T-helper 2 cell treated with Interferon-gamma antibody and Interleukin-4, amounts not matched to agents 5 μg/mL and 100 μg/mL, for 36 hours (primary cell): ENCODE measurements at regions not wholly inside any gene's neighbourhood (a gene's known extent, or its start where the extent isn't known, plus 50 kb on each side); places are given as distances from the start of the nearest gene placed in this dataset.
"Not testable (repeated sequence)": the region's sequence is repeated elsewhere in the genome, so short reads cannot be mapped to it uniquely, and the experiment has no call there.

ENCODE experiments used
- DNase-seq: peaks from one replicate; pipeline ENCODE4 v3.0.0; 2021; ENCODE audit warnings: low spot score
- H3K27ac Mint-ChIP-seq: one replicate; pipeline ENCODE4 v1.8.0; 2021; ENCODE audit warnings: mild to moderate bottlenecking, mixed read lengths
- H3K27me3 Mint-ChIP-seq: one replicate; pipeline ENCODE4 v1.8.0; 2021; ENCODE audit warnings: low read depth, mixed read lengths
- H3K36me3 Mint-ChIP-seq: one replicate; pipeline ENCODE4 v1.8.0; 2021; ENCODE audit warnings: low read depth, mixed read lengths
- H3K4me1 Mint-ChIP-seq: one replicate; pipeline ENCODE4 v1.8.0; 2021; ENCODE audit warnings: low read depth, mixed read lengths
- H3K4me3 Mint-ChIP-seq: one replicate; pipeline ENCODE4 v1.8.0; 2022; ENCODE audit warnings: mild to moderate bottlenecking, moderate library complexity, mixed read lengths
- H3K9me3 Mint-ChIP-seq: one replicate; pipeline ENCODE4 v1.8.0; 2021; ENCODE audit warnings: mixed read lengths

GRCh38 chr2:126952216-126952615 is 53.5 kb downstream of the TEX51 start:
- H3K9me3 Mint-ChIP-seq, result no peaks in the 10 kb centered on the region
- no peaks in the 10 kb centered on the region for H3K36me3 Mint-ChIP-seq
- no peaks in the 10 kb centered on the region for H3K4me1 Mint-ChIP-seq
- no peak overlapping the region for H3K27ac Mint-ChIP-seq
- DNase-seq, result no peak
- H3K4me3 Mint-ChIP-seq, result no peak overlapping the region
- H3K27me3 Mint-ChIP-seq, result peaks cover 2% of the 10 kb centered on the region

DNA sequence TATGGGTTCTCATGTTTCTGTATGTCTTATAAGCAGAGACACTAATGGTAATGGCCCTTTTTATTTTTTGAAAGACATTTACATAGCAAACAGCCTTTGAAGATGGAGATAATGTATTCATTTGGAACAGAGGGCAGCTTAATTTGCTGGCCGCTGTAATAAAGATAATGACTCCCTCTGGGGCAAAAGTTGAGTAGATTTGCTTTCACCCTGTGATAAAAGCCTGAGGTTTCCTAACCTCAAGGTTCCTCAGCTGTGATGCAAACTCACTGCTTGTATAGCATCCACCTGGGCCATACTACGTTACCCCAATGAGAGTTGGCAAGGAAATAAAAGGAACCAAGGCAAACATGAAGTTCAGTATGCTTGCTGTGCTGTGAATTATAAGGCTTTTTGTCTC is 54.8 kb downstream of the TEX51 start:
- H3K27me3 Mint-ChIP-seq, result peaks cover 2% of the 10 kb centered on the region
- no peak overlapping the region for H3K27ac Mint-ChIP-seq
- H3K4me1 Mint-ChIP-seq, result no peaks in the 10 kb centered on the region
- no peak overlapping the region for H3K4me3 Mint-ChIP-seq
- H3K36me3 Mint-ChIP-seq, result no peaks in the 10 kb centered on the region
- no peaks in the 10 kb centered on the region for H3K9me3 Mint-ChIP-seq
- DNase-seq, result no peak

DNA sequence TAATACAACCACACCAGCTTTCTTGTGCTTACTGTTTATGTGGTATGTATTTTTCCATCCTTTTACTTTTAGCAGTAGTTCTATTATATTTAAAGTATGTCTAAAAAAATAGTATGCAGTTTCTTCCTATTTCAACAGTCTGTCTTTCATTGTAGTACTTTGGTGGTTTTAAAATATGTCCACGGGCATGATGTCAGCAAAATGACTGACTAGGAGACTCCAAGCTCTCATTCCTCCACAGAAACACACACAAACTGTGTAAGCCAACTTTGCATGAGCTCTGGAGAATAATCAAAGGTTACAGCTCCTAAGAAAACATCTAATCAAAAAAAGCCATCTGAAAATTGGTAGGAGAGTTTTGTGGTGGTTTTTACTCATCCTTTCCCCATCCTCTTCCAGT is 56.1 kb downstream of the TEX51 start:
- H3K9me3 Mint-ChIP-seq, result no peaks in the 10 kb centered on the region
- no peaks in the 10 kb centered on the region for H3K36me3 Mint-ChIP-seq
- peaks cover 2% of the 10 kb centered on the region for H3K27me3 Mint-ChIP-seq
- H3K4me1 Mint-ChIP-seq, result no peaks in the 10 kb centered on the region
- no peak overlapping the region for H3K4me3 Mint-ChIP-seq
- H3K27ac Mint-ChIP-seq, result no peak overlapping the region
- DNase-seq, result no peak

DNA sequence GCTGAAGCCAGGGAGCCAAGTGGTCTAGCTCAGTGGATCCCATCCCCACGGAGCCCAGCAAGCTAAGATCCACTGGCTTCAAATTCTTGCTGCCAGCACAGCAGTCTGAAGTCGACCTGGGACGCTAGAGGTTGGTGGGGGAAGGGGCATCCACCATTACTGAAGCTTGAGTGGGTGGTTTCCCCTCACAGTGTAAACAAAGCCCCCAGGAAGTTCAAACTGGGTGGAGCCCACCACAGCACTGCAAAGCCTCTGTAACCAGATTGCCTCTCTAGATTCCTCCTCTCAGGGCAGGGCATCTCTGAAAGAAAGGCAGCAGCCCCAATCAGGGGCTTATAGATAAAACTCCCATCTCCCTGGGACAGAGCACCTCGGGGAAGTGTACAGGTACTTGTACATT is 58.1 kb downstream of the TEX51 start:
- not testable (repeated sequence) for H3K4me3 Mint-ChIP-seq, H3K27ac Mint-ChIP-seq, H3K9me3 Mint-ChIP-seq, H3K27me3 Mint-ChIP-seq, DNase-seq, H3K36me3 Mint-ChIP-seq, H3K4me1 Mint-ChIP-seq

DNA sequence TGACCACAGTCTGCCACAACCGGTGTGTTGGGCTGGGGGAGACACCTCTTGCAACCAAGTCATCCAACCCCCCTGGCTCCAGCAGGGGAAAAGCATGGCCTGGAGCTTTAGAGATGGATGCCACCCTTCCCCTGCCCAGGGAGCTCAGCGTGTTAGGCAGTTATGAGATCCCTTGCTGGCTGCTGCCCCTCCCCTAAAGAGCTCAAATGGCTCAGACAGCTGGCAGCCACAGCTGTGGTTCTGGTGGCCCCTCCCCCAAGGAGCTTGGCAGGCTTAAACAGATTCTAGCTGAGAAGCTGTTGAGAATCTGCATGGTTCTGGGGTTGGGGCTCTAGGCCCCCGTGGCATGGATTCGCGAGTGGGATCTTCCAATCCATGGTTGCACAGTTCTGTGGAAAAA is 64.7 kb downstream of the TEX51 start:
- Mint-ChIP-seq H3K9me3 (no peaks in the 10 kb centered on the region), H3K4me3 (no peak overlapping the region), H3K36me3 (no peaks in the 10 kb centered on the region), H3K4me1 (no peaks in the 10 kb centered on the region), H3K27me3 (peaks cover 23% of the 10 kb centered on the region), H3K27ac (no peak overlapping the region)
- no peak for DNase-seq

GRCh38 chr2:126966601-126967000 is 67.9 kb downstream of the TEX51 start:
- Mint-ChIP-seq H3K27ac (no peak overlapping the region), H3K9me3 (no peaks in the 10 kb centered on the region), H3K4me3 (no peak overlapping the region), H3K27me3 (peaks cover 40% of the 10 kb centered on the region), H3K4me1 (no peaks in the 10 kb centered on the region), H3K36me3 (no peaks in the 10 kb centered on the region)
- no peak for DNase-seq

DNA sequence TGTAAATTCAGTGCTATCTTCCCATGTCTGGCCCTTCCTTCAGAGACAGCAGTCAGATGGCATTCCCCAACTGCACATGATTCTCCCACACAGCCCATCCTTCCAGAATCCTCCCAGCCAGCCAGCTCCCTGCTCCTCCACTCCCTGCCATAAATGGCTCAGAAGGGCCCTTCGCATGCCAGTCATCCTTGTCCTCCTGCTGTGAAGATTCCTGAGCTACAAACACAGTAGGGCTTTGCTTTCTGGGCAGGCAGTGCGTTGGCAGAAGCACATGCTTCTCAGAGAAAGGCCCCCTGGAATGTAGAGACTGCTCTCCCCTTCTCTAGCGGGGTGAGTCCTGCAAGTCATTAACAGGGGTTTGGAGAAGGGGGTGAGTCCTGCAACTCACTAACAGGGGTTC is 71.9 kb downstream of the TEX51 start:
- no peaks in the 10 kb centered on the region for H3K9me3 Mint-ChIP-seq
- H3K4me1 Mint-ChIP-seq, result no peaks in the 10 kb centered on the region
- H3K4me3 Mint-ChIP-seq, result no peak overlapping the region
- no peak for DNase-seq
- H3K27me3 Mint-ChIP-seq, result peaks cover 46% of the 10 kb centered on the region
- H3K27ac Mint-ChIP-seq, result no peak overlapping the region
- no peaks in the 10 kb centered on the region for H3K36me3 Mint-ChIP-seq

GRCh38 chr2:126971162-126971480 is 72.4 kb downstream of the TEX51 start:
- H3K9me3 Mint-ChIP-seq, result no peaks in the 10 kb centered on the region
- H3K4me3 Mint-ChIP-seq, result no peak overlapping the region
- no peaks in the 10 kb centered on the region for H3K36me3 Mint-ChIP-seq
- no peaks in the 10 kb centered on the region for H3K4me1 Mint-ChIP-seq
- peaks cover 43% of the 10 kb centered on the region for H3K27me3 Mint-ChIP-seq
- H3K27ac Mint-ChIP-seq, result no peak overlapping the region
- no peak for DNase-seq

DNA sequence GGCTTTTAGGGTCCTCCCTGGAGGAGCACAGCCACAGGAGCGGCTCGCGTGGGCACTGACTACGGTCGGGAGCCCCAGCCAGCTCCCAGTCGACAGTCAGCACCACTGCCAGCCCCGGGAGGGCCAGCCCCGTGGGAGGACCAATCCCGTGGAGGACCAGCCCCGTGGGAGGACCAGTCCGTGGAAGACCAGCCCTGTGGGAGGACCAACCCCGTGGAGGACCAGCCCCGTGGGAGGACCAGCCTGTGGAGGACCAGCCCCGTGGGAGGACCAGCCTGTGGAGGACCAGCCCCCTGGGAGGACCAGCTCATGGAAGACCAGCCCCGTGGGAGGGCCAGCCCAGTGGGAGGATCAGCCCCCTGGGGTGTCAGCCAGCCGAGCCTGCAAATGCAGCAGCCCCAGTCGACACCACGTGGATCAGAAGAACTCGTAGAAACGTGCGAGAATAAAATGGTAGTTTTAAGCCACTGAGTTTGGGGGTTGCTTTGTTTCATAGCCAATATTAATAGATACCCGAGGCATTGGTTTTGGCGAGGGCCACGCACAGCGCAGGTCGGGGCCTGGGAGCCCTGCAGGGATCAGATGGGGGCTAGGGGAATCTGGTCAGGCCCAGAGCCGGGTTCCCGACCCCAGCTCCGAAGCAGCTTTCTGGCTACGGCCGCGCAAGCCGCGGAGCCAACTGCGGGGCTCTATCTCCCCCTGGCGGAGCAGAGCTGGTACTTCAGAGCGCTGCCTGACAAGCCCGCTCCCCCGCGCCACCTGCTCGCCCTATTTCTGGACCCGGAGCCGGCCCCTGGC is 73.0 kb downstream of the TEX51 start:
- DNase-seq, result peak; percentile 44
- H3K27ac Mint-ChIP-seq, result no peak overlapping the region
- H3K36me3 Mint-ChIP-seq, result no peaks in the 10 kb centered on the region
- no peaks in the 10 kb centered on the region for H3K4me1 Mint-ChIP-seq
- peaks cover 43% of the 10 kb centered on the region for H3K27me3 Mint-ChIP-seq
- peak overlapping the region; percentile 31 for H3K4me3 Mint-ChIP-seq
- no peaks in the 10 kb centered on the region for H3K9me3 Mint-ChIP-seq

DNA sequence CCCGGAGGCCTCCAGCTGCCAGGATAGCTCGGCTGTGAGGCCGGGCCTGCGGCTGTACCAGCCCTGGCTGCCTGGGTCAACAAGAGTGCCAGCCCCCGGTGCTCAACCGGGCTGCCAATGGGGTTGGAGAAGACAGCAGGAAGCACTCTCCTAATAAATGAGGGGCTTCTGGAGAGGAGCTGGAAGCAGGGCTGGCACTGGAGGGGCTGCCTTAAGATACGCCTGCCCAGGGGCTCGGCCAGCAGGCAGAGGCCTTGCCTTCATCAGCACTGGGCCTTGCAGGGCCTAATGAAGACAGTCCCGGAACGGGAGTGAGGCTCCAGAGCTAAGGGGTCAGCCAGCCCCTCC is 73.6 kb downstream of the TEX51 start:
- H3K27me3 Mint-ChIP-seq, result peaks cover 37% of the 10 kb centered on the region
- no peaks in the 10 kb centered on the region for H3K4me1 Mint-ChIP-seq
- H3K4me3 Mint-ChIP-seq, result no peak overlapping the region
- no peaks in the 10 kb centered on the region for H3K9me3 Mint-ChIP-seq
- no peak overlapping the region for H3K27ac Mint-ChIP-seq
- H3K36me3 Mint-ChIP-seq, result no peaks in the 10 kb centered on the region
- DNase-seq, result no peak

DNA sequence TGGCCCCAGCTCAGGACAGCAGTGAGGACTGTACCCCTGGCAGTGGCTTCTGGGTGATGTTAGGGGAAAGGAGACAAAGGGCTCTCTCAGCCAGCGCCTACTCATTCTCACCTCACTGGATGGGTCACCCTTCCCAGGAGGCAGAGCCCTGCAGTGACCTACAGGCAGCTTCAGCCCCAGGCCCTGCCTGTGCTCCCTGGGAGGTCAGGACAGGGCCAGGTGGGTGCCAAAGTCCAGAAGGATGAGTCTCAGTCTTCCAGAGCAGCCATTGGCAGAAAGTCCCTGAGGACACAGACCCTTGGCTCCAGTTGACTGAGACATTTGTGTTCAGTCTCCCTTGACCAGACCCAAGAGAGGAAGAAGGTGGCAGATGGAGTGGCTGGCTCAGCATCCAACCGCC is 75.1 kb downstream of the TEX51 start:
- H3K27ac Mint-ChIP-seq, result no peak overlapping the region
- DNase-seq, result no peak
- H3K4me1 Mint-ChIP-seq, result no peaks in the 10 kb centered on the region
- peaks cover 26% of the 10 kb centered on the region for H3K27me3 Mint-ChIP-seq
- no peaks in the 10 kb centered on the region for H3K9me3 Mint-ChIP-seq
- H3K36me3 Mint-ChIP-seq, result no peaks in the 10 kb centered on the region
- H3K4me3 Mint-ChIP-seq, result no peak overlapping the region

GRCh38 chr2:126975671-126976655 is 77.3 kb downstream of the TEX51 start:
- H3K9me3 Mint-ChIP-seq, result no peaks in the 10 kb centered on the region
- DNase-seq, result no peak
- no peak overlapping the region for H3K4me3 Mint-ChIP-seq
- no peak overlapping the region for H3K27ac Mint-ChIP-seq
- H3K4me1 Mint-ChIP-seq, result no peaks in the 10 kb centered on the region
- H3K36me3 Mint-ChIP-seq, result no peaks in the 10 kb centered on the region
- peaks cover 9% of the 10 kb centered on the region for H3K27me3 Mint-ChIP-seq

- no peaks in the 10 kb centered on the region for H3K9me3 Mint-ChIP-seq
- H3K27ac Mint-ChIP-seq, result no peak overlapping the region
- DNase-seq, result no peak
- H3K27me3 Mint-ChIP-seq, result peaks cover 9% of the 10 kb centered on the region
- no peaks in the 10 kb centered on the region for H3K36me3 Mint-ChIP-seq
- no peaks in the 10 kb centered on the region for H3K4me1 Mint-ChIP-seq
- no peak overlapping the region for H3K4me3 Mint-ChIP-seq
Measured at GRCh38 chr2:126976721-126977328, 78.1 kb downstream of the TEX51 start.

DNA sequence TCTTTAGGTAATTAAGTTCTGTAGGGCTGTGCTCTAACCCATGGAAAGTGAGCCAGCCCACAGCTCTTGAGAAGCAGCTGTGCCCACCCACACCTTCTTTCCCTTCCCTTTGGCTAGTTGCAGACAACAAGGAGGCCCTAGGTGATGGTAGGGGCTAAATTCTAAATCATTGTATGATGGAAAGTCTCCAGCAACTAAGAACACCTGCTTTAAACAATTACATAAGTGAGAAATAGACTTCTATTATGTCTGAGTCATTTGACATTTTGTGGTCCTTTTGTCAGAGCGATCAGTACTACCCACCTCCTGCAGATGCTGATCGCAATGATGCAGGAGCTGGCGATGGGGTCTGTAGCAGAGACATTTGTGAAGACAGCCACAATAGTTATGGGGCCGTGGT is 79.6 kb downstream of the TEX51 start:
- no peak overlapping the region for H3K27ac Mint-ChIP-seq
- no peak overlapping the region for H3K4me3 Mint-ChIP-seq
- H3K9me3 Mint-ChIP-seq, result no peaks in the 10 kb centered on the region
- no peaks in the 10 kb centered on the region for H3K4me1 Mint-ChIP-seq
- DNase-seq, result no peak
- H3K27me3 Mint-ChIP-seq, result no peaks in the 10 kb centered on the region
- no peaks in the 10 kb centered on the region for H3K36me3 Mint-ChIP-seq
